Astrocyte (in vitro differentiated cells and primary cell): ENCODE measurements at regions not wholly inside any gene's neighbourhood (a gene's known extent, or its start where the extent isn't known, plus 50 kb on each side); places are given as distances from the start of the nearest gene placed in this dataset.

Experiments used
- DNase-seq: peaks from one replicate; pipeline ENCODE4 v3.0.0-alpha.2; 2010; ENCODE audit warnings: low read depth
- FAIRE-seq: peaks from 2 replicates; lab custom pipeline; 2011; peaks lifted over from hg19 to GRCh38; lab: Jason Lieb, UNC
- H2AFZ ChIP-seq: 2 replicates; pipeline ENCODE4 v1.6.0; 2012; ENCODE audit warnings: low read depth, low read length, inconsistent platforms
- H3K27ac ChIP-seq: 2 replicates; pipeline ENCODE4 v1.5.1; 2011; ENCODE audit warnings: low read depth, low read length, inconsistent platforms
- H3K27me3 ChIP-seq: 2 replicates; pipeline ENCODE4 v1.6.0; 2011; ENCODE audit warnings: low read length, inconsistent platforms; ENCODE audit not compliant: insufficient read depth
- H3K36me3 ChIP-seq: 2 replicates; pipeline ENCODE4 v1.5.1; 2011; ENCODE audit warnings: low read length, inconsistent platforms; ENCODE audit not compliant: insufficient read depth
- H3K4me1 ChIP-seq: 2 replicates; pipeline ENCODE4 v1.5.1; 2011; ENCODE audit warnings: low read length, inconsistent platforms; ENCODE audit not compliant: insufficient read depth
- H3K4me2 ChIP-seq: 2 replicates; pipeline ENCODE4 v1.6.0; 2012; ENCODE audit warnings: low read length, inconsistent platforms
- H3K4me3 ChIP-seq: 2 replicates; pipeline ENCODE4 v1.5.1; 2011; ENCODE audit warnings: low read depth, mild to moderate bottlenecking, low read length, inconsistent platforms; ENCODE audit not compliant: insufficient read depth
- H3K79me2 ChIP-seq: 2 replicates; pipeline ENCODE4 v1.6.0; 2012; ENCODE audit warnings: mild to moderate bottlenecking, low read length, inconsistent platforms; ENCODE audit not compliant: insufficient read depth
- H3K9ac ChIP-seq: 2 replicates; pipeline ENCODE4 v1.6.0; 2012; ENCODE audit warnings: mild to moderate bottlenecking, low read length, inconsistent platforms
- H3K9me3 ChIP-seq: 2 replicates; pipeline ENCODE4 v1.5.1; 2012; ENCODE audit warnings: low read depth, mild to moderate bottlenecking, low read length, inconsistent platforms; ENCODE audit not compliant: insufficient read depth
- H4K20me1 ChIP-seq: 2 replicates; pipeline ENCODE4 v1.6.0; 2012; ENCODE audit warnings: low read length, inconsistent platforms; ENCODE audit not compliant: insufficient read depth
- H3K27ac Mint-ChIP-seq: one replicate; pipeline ENCODE4 v1.8.0; 2021; ENCODE audit warnings: mild to moderate bottlenecking, mixed read lengths; ENCODE audit not compliant: unreplicated experiment
- H3K27me3 Mint-ChIP-seq: one replicate; pipeline ENCODE4 v1.8.0; 2021; ENCODE audit warnings: low read depth, mixed read lengths; ENCODE audit not compliant: unreplicated experiment
- H3K36me3 Mint-ChIP-seq: one replicate; pipeline ENCODE4 v1.8.0; 2021; ENCODE audit warnings: low read depth, mixed read lengths; ENCODE audit not compliant: unreplicated experiment
- H3K4me1 Mint-ChIP-seq: one replicate; pipeline ENCODE4 v1.8.0; 2021; ENCODE audit warnings: low read depth, mixed read lengths; ENCODE audit not compliant: unreplicated experiment
- H3K4me3 Mint-ChIP-seq: one replicate; pipeline ENCODE4 v1.8.0; 2021; ENCODE audit warnings: mild to moderate bottlenecking, moderate library complexity, mixed read lengths; ENCODE audit not compliant: unreplicated experiment
- H3K9me3 Mint-ChIP-seq: one replicate; pipeline ENCODE4 v1.8.0; 2021; ENCODE audit warnings: mild to moderate bottlenecking, mixed read lengths; ENCODE audit not compliant: unreplicated experiment
- EZH2 ChIP-seq: IDR thresholded peaks from 2 replicates; pipeline ENCODE4 v1.6.1; 2012; ENCODE audit warnings: mild to moderate bottlenecking, low read length, inconsistent platforms; ENCODE audit not compliant: insufficient read depth
- TF ChIP-seq, protein P1 (sequence below): IDR thresholded peaks from 2 replicates; pipeline ENCODE4 v1.5.1; 2011; ENCODE audit warnings: low read depth, mild to moderate bottlenecking, inconsistent platforms, low read length, moderate library complexity; ENCODE audit not compliant: insufficient read depth

DNA sequence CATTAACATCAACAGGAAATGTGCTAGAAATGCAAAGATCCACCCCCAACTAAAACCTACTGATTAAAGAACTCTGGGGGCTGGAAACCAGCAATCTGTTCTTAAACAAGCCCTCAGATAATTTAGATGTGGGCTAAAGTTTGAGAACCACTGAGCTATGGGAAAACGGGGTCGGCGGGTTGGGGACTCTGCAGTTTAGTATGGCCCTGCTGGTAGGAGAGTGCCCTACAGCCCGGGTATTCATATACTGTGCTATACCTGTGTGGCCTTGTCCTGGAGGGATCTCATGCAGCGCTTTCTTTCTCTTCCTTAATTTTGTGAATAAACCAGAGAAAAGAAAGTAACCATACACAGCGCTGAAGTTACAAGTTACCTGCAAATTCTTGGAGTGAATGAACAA, 189.7 kb upstream of the GBE1 start:
- no peak overlapping the region for H3K4me3 Mint-ChIP-seq
- Histone ChIP-seq H4K20me1 (no peaks in the 10 kb centered on the region), H3K9ac (no peak overlapping the region), H3K27ac (no peak overlapping the region), H3K9me3 (no peaks in the 10 kb centered on the region), H3K27me3 (no peaks in the 10 kb centered on the region), H3K4me3 (no peak overlapping the region), H3K4me2 (no peak overlapping the region), H3K36me3 (no peaks in the 10 kb centered on the region), H2AFZ (no peak overlapping the region), H3K79me2 (no peaks in the 10 kb centered on the region), H3K4me1 (no peaks in the 10 kb centered on the region)
- no peaks in the 10 kb centered on the region for H3K27me3 Mint-ChIP-seq
- no peaks in the 10 kb centered on the region for H3K9me3 Mint-ChIP-seq
- FAIRE-seq (no peak), DNase-seq (no peak)
- TF ChIP-seq EZH2 = no peak
- TF ChIP-seq, protein P1, sequence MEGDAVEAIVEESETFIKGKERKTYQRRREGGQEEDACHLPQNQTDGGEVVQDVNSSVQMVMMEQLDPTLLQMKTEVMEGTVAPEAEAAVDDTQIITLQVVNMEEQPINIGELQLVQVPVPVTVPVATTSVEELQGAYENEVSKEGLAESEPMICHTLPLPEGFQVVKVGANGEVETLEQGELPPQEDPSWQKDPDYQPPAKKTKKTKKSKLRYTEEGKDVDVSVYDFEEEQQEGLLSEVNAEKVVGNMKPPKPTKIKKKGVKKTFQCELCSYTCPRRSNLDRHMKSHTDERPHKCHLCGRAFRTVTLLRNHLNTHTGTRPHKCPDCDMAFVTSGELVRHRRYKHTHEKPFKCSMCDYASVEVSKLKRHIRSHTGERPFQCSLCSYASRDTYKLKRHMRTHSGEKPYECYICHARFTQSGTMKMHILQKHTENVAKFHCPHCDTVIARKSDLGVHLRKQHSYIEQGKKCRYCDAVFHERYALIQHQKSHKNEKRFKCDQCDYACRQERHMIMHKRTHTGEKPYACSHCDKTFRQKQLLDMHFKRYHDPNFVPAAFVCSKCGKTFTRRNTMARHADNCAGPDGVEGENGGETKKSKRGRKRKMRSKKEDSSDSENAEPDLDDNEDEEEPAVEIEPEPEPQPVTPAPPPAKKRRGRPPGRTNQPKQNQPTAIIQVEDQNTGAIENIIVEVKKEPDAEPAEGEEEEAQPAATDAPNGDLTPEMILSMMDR = no peak
- no peak overlapping the region for H3K27ac Mint-ChIP-seq
- no peaks in the 10 kb centered on the region for H3K4me1 Mint-ChIP-seq
- H3K36me3 Mint-ChIP-seq = no peaks in the 10 kb centered on the region

DNA sequence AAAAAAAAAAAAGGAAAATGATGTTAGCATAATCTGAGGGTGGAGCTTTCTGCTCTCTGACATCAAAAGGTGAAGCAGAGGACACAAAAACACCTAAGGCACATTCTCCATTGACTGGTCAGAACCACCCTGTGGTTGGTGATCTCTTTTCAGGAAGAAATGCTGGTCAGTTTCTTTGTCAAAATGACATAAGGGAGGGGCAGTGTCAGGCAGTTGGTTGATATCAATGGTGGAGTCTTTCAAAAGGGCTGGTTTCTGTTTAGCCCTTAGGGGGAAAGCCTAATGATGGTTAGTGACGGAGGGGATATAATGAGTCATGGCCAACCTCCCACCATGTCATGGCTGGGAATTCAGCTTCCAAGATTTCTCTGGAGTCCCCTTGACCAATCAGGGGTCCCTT, 185.9 kb upstream of the GBE1 start:
- H3K27ac Mint-ChIP-seq = no peak overlapping the region
- no peak overlapping the region for H3K27ac ChIP-seq
- FAIRE-seq = no peak

DNA sequence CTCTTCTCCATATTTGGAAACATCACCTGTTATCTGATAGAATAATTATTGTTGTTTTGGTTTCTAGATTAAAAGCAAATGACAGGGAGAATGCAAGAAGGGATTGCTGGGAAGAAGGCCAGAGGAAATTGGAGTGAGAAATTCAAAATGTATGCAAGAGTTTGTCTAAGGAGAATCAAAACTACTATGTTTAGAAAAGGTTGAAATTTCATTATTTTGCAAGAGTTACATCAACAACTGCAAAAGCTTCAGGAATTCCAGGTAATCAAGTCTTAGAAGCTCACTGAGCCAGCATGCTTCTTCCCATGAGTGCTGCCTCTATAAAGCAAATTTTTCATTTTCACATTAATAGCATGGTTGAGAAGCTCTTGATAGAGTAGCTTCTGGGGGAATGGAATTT, 177.2 kb upstream of the GBE1 start:
- Histone ChIP-seq H3K9ac (no peak overlapping the region), H3K27ac (no peak overlapping the region), H4K20me1 (no peaks in the 10 kb centered on the region), H2AFZ (no peak overlapping the region), H3K79me2 (no peaks in the 10 kb centered on the region), H3K4me1 (no peaks in the 10 kb centered on the region), H3K9me3 (no peaks in the 10 kb centered on the region), H3K27me3 (no peaks in the 10 kb centered on the region), H3K4me3 (no peak overlapping the region), H3K36me3 (no peaks in the 10 kb centered on the region), H3K4me2 (no peak overlapping the region)
- DNase-seq (no peak), FAIRE-seq (no peak)
- peaks cover 3% of the 10 kb centered on the region for H3K9me3 Mint-ChIP-seq
- H3K27ac Mint-ChIP-seq = no peak overlapping the region
- TF ChIP-seq, protein P1 = no peak
- no peak for TF ChIP-seq EZH2
- no peak overlapping the region for H3K4me3 Mint-ChIP-seq
- no peaks in the 10 kb centered on the region for H3K27me3 Mint-ChIP-seq
- H3K36me3 Mint-ChIP-seq = no peaks in the 10 kb centered on the region
- H3K4me1 Mint-ChIP-seq = no peaks in the 10 kb centered on the region

More for the DNA sequence above, 185.9 kb upstream of the GBE1 start:
- H3K4me1 Mint-ChIP-seq = no peaks in the 10 kb centered on the region
- Histone ChIP-seq H3K4me3 (no peak overlapping the region), H3K4me1 (no peaks in the 10 kb centered on the region), H3K27me3 (no peaks in the 10 kb centered on the region), H3K9me3 (no peaks in the 10 kb centered on the region), H3K79me2 (no peaks in the 10 kb centered on the region), H3K9ac (no peak overlapping the region), H4K20me1 (no peaks in the 10 kb centered on the region), H3K4me2 (no peak overlapping the region), H3K36me3 (no peaks in the 10 kb centered on the region), H2AFZ (no peak overlapping the region)
- no peaks in the 10 kb centered on the region for H3K36me3 Mint-ChIP-seq
- H3K4me3 Mint-ChIP-seq = no peak overlapping the region
- H3K9me3 Mint-ChIP-seq = peaks cover 1% of the 10 kb centered on the region
- DNase-seq = no peak
- no peaks in the 10 kb centered on the region for H3K27me3 Mint-ChIP-seq
- TF ChIP-seq EZH2 = no peak
- TF ChIP-seq, protein P1 = no peak
